NCI-H345 treated with DMSO at 0.1 percent for 48 hours (cell line): ENCODE measurements at regions not wholly inside any gene's neighbourhood (a gene's known extent, or its start where the extent isn't known, plus 50 kb on each side); places are given as distances from the start of the nearest gene placed in this dataset.

Experiments
- DNase-seq: peaks from one replicate; lab custom pipeline; 2025; ENCODE audit not compliant: unreplicated experiment; lab: John Stamatoyannopoulos, UW

DNA sequence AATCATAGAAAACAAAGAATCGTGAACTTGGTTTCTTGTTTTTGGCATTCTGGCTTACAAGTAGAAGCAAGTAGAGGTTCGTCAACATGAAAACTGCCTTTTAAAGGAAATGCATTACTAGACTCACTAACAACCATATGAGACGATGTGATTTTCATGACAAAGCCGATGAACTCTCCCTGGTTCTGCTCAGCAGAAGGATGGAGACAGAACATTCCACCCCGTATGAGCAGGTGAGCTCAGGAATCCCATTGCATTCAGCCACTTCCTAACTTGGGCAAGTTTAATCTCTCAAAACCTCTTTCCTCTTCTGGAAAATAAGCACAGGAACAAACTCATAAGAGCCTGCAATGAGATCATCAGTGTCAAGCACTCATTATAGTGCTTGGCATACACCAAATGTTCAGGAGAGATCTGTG is 57.4 kb upstream of the SVIL start:
- no peak for DNase-seq

DNA sequence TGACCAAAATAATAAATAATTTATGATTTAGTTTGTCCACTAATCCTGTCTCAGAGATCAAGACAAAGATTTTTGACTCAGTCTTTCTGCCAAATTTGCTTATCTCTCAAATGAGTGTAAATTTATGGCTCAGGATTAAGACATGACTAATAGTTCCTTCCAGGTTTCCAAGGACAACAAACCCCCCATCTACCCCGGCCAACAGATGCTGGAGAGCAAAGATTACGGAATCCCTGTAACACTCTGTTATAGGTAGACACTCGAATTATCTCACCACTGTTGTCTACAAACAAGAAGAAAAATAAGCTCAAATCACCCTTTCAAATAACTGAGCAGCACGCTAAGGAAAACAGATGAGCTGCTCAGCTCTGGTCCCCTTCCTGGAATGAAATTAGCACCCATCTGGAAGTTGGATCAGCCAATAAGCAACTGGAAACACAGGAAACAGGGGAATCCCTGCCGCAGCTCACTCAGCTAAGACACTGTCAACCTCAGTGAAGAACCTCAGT is 56.8 kb upstream of the SVIL start:
- no peak for DNase-seq

DNA sequence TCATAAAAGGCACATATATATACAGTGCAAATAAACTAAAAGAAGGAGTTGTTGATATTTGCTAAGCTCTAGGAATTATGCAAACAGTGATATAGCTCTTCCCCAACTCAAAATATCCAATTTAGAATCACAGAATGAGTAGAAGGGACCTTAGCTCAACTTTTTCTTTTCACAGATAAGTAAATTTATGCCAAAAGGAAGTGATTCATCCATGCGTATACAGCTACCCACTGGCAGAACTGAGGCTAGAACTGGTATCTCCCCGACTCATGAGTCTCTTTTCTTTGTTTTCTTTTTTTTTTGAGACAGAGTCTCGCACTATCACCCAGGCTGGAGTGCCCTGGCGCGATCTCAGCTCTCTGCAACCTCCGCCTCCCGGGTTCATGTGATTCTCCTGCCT is 54.2 kb upstream of the SVIL start:
- DNase-seq: no peak

DNA sequence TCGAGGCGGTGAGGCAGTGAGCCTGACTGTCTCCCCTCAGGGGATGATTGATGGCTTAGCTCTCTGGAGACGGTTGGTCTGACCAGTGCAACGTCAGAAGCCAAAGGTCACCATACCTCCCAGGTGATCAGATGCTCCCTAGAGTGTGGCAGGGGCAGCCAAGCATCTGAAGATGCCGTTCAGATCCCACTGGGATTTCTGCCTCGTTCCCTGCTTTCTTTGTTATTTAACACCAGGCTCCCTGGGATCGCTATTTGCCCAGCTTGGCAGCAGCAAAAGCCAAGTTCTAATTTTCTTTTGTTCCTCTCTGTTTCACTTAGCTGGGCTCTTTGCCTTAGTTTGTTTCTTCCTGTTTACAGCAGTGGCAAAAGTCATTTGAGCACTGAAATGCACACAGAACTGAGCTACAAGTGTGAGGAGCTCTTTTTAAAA is 53.5 kb upstream of the SVIL start:
- peak; percentile 34 for DNase-seq

DNA sequence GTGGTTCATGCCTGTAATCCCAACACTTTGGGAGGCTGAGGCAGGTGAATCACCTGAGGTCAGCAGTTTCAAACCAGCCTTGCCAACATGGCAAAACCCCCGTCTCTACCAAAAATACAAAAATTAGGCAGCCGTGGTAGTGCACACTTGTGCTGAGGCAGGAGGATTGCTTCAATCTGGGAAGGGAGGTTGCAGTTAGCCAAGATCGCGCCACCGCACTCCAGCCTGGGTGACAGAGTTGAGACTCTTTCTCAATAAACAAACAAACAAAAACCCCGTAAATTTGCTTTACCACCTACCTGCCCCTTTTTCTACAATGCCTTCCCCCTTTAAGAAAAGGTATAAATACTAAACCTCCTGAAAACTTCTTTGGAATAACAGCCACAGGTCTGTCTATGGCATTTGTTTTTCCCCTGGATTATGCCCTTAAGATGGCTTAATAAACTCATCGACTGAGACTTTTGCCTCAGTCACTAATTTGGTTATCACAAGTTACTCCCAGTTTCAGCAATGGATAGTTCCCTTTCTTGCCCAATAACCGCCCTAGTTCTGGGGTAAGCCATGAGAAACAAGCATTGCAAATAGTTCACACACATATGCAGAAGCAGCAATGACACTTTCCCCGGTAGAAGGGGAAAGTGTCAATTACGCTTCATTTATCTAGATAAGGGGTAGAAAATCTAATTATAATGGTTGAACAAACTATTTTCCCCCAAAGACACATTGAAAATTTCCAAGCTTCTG is 52.8 kb upstream of the SVIL start:
- DNase-seq: no peak

DNA sequence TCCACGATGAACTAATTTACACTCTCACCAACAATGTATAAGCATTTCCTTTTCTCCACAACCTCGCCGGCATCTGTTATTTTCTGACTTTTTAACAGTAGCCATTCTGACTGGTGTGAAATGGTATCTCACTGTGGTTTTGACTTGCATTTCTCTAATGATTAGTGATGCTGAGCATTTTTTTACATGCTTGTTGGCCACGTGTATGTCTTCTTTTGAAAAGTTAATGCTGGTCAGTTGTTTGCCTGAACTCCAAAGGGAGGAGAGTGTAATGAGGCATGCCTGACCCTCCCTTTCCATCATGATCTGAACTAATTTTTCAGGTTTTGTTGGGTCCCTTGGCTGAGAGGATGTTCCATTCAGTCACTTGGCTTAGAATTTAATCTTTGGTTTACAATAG is 50.7 kb upstream of the SVIL start:
- DNase-seq: no peak
